ENCODE measurements at regions not wholly inside any gene's neighbourhood (a gene's known extent, or its start where the extent isn't known, plus 50 kb on each side); places are given as distances from the start of the nearest gene placed in this dataset.

DNA sequence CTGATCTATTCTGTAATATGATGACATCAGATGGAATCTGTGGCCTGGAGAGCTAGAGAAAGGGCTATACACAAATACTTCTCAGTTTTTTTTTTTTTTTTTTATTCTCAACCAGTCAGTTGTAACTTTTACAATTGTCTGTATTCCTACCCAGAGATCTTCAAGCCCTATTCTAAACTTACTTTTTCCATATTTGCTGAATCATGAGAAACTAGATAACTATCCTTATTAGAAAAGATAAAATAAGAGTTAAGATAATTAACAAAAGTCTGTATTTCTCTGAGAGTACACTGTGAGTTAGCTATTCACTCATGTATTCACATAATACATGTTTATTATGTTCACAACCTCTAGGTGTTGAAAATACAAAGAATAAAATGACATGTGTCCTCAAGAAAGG, 1575.9 kb downstream of the EFNA5 start:
- DNase-seq (ENCODE audit: extremely low spot score): no peak
- POLR2A ChIA-PET: no interaction called here
- CTCF ChIA-PET: no interaction called here
- no peak for TF ChIP-seq ZNF384 (IDR thresholded peaks at IDR 0.05)
- no peak for TF ChIP-seq LEF1 (IDR thresholded peaks at IDR 0.05; ENCODE audit: borderline replicate concordance)
- TF ChIP-seq L3MBTL2 (conservative IDR thresholded peaks at IDR 0.05): no peak
- no peak for TF ChIP-seq ARNT (IDR thresholded peaks at IDR 0.05)
- no peak for TF ChIP-seq ELF4 (IDR thresholded peaks at IDR 0.05)
- TF ChIP-seq FOXM1 (IDR thresholded peaks at IDR 0.05; ENCODE audit: borderline replicate concordance): no peak
- TF ChIP-seq BHLHE40 (IDR thresholded peaks at IDR 0.05; ENCODE audit: borderline replicate concordance): no peak
- no peak for TF ChIP-seq SP1 (IDR thresholded peaks at IDR 0.05)
- no peak for TF ChIP-seq SUZ12 (IDR thresholded peaks at IDR 0.05)
- TF ChIP-seq FOXA1 (IDR thresholded peaks at IDR 0.05): no peak
- TF ChIP-seq FOXK2 (IDR thresholded peaks at IDR 0.05): no peak
- TF ChIP-seq NFRKB (IDR thresholded peaks at IDR 0.05): no peak
- TF ChIP-seq CTBP1 (IDR thresholded peaks at IDR 0.05; ENCODE audit: borderline replicate concordance): no peak
- TF ChIP-seq HDGF (IDR thresholded peaks at IDR 0.05; ENCODE audit: borderline replicate concordance): no peak
- TF ChIP-seq, protein P1, sequence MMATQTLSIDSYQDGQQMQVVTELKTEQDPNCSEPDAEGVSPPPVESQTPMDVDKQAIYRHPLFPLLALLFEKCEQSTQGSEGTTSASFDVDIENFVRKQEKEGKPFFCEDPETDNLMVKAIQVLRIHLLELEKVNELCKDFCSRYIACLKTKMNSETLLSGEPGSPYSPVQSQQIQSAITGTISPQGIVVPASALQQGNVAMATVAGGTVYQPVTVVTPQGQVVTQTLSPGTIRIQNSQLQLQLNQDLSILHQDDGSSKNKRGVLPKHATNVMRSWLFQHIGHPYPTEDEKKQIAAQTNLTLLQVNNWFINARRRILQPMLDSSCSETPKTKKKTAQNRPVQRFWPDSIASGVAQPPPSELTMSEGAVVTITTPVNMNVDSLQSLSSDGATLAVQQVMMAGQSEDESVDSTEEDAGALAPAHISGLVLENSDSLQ (IDR thresholded peaks at IDR 0.05): no peak

- ChIA-PET CTCF (no interaction called here), POLR2A (no interaction called here)
- DNase-seq (ENCODE audit: extremely low spot score): no peak
- TF ChIP-seq SP1 (IDR thresholded peaks at IDR 0.05) (no peak), NFRKB (IDR thresholded peaks at IDR 0.05) (no peak), HDGF (IDR thresholded peaks at IDR 0.05; ENCODE audit: borderline replicate concordance) (no peak), LEF1 (IDR thresholded peaks at IDR 0.05; ENCODE audit: borderline replicate concordance) (no peak)
- TF ChIP-seq, protein P1 (IDR thresholded peaks at IDR 0.05): no peak
Observed at GRCh38 chr5:106094204-106094607, 1576.5 kb downstream of the EFNA5 start.

- ChIA-PET POLR2A (no interaction called here), CTCF (no interaction called here)
- TF ChIP-seq ARNT (IDR thresholded peaks at IDR 0.05) (no peak), ELF4 (IDR thresholded peaks at IDR 0.05) (no peak)
- DNase-seq (ENCODE audit: extremely low spot score): no peak
Observed at GRCh38 chr5:106093134-106093533, 1577.6 kb downstream of the EFNA5 start.

- ChIA-PET CTCF (no interaction called here), POLR2A (no interaction called here)
- no peak for DNase-seq (ENCODE audit: extremely low spot score)
- TF ChIP-seq TARDBP (IDR thresholded peaks at IDR 0.05): no peak
- TF ChIP-seq ARNT (IDR thresholded peaks at IDR 0.05): no peak
- no peak for TF ChIP-seq HDGF (IDR thresholded peaks at IDR 0.05; ENCODE audit: borderline replicate concordance)
- TF ChIP-seq LEF1 (IDR thresholded peaks at IDR 0.05; ENCODE audit: borderline replicate concordance): no peak
- no peak for TF ChIP-seq FOXK2 (IDR thresholded peaks at IDR 0.05)
- TF ChIP-seq SP1 (IDR thresholded peaks at IDR 0.05): no peak
- TF ChIP-seq SUZ12 (IDR thresholded peaks at IDR 0.05): no peak
- no peak for TF ChIP-seq ZNF384 (IDR thresholded peaks at IDR 0.05)
- no peak for TF ChIP-seq BHLHE40 (IDR thresholded peaks at IDR 0.05; ENCODE audit: borderline replicate concordance)
- TF ChIP-seq FOXM1 (IDR thresholded peaks at IDR 0.05; ENCODE audit: borderline replicate concordance): no peak
- TF ChIP-seq FOXA1 (IDR thresholded peaks at IDR 0.05): no peak
- no peak for TF ChIP-seq CTBP1 (IDR thresholded peaks at IDR 0.05; ENCODE audit: borderline replicate concordance)
Observed at GRCh38 chr5:106092455-106092854, 1578.3 kb downstream of the EFNA5 start.

- DNase-seq (ENCODE audit: extremely low spot score): no peak
- no peak for TF ChIP-seq BHLHE40 (IDR thresholded peaks at IDR 0.05; ENCODE audit: borderline replicate concordance)
- no peak for TF ChIP-seq LEF1 (IDR thresholded peaks at IDR 0.05; ENCODE audit: borderline replicate concordance)
- ChIA-PET CTCF (no interaction called here), POLR2A (no interaction called here)
Observed at GRCh38 chr5:106089073-106089472, 1581.7 kb downstream of the EFNA5 start.

DNA sequence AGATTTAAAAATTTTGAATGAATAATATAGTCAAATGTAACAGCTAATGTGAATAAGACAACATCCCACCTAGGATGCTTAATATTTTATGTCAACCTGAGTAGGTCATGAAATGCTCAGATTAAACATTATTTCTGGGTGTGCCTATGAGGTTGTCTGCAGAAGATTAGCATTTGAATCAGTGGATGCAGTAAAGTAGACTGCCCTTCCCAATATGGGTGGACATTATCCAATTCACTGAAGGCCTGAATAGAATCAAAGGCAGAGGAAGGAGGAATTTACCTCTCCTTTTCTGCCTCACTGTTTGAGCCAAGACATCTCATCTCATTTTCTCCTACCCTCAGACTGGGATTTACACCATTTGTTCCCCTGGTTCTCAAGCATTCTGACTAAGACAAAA, 1582.3 kb downstream of the EFNA5 start:
- no peak for DNase-seq (ENCODE audit: extremely low spot score)
- CTCF ChIA-PET: no interaction called here
- POLR2A ChIA-PET: no interaction called here
- TF ChIP-seq HDGF (IDR thresholded peaks at IDR 0.05; ENCODE audit: borderline replicate concordance) (no peak), ZNF384 (IDR thresholded peaks at IDR 0.05) (no peak)

- no peak for DNase-seq (ENCODE audit: extremely low spot score)
- ChIA-PET POLR2A (no interaction called here), CTCF (no interaction called here)
- no peak for TF ChIP-seq FOXA1 (IDR thresholded peaks at IDR 0.05)
- TF ChIP-seq NFRKB (IDR thresholded peaks at IDR 0.05): no peak
- no peak for TF ChIP-seq BHLHE40 (IDR thresholded peaks at IDR 0.05; ENCODE audit: borderline replicate concordance)
Observed at GRCh38 chr5:106086352-106086751, 1584.4 kb downstream of the EFNA5 start.

- ChIA-PET POLR2A (no interaction called here), CTCF (no interaction called here)
- DNase-seq (ENCODE audit: extremely low spot score): no peak
- TF ChIP-seq NFRKB (IDR thresholded peaks at IDR 0.05) (no peak), FOXA1 (IDR thresholded peaks at IDR 0.05) (no peak), SUZ12 (IDR thresholded peaks at IDR 0.05) (no peak), BHLHE40 (IDR thresholded peaks at IDR 0.05; ENCODE audit: borderline replicate concordance) (no peak), LEF1 (IDR thresholded peaks at IDR 0.05; ENCODE audit: borderline replicate concordance) (no peak), TARDBP (IDR thresholded peaks at IDR 0.05) (no peak), SP1 (IDR thresholded peaks at IDR 0.05) (no peak), ARNT (IDR thresholded peaks at IDR 0.05) (no peak), ZNF384 (IDR thresholded peaks at IDR 0.05) (no peak), L3MBTL2 (conservative IDR thresholded peaks at IDR 0.05) (no peak), HDGF (IDR thresholded peaks at IDR 0.05; ENCODE audit: borderline replicate concordance) (no peak), ELF4 (IDR thresholded peaks at IDR 0.05) (no peak), FOXK2 (IDR thresholded peaks at IDR 0.05) (no peak), CTBP1 (IDR thresholded peaks at IDR 0.05; ENCODE audit: borderline replicate concordance) (no peak), FOXM1 (IDR thresholded peaks at IDR 0.05; ENCODE audit: borderline replicate concordance) (no peak)
- TF ChIP-seq, protein P1 (IDR thresholded peaks at IDR 0.05): no peak
Observed at GRCh38 chr5:106085556-106085955, 1585.2 kb downstream of the EFNA5 start.

Measured in HEK293T (cell line).